H9 (cell line): ENCODE measurements at regions not wholly inside any gene's neighbourhood (a gene's known extent, or its start where the extent isn't known, plus 50 kb on each side); places are given as distances from the start of the nearest gene placed in this dataset.

ENCODE experiments used
- DNase-seq: peaks from one replicate; pipeline ENCODE4 v3.0.0-alpha.2; 2017
- H2AFZ ChIP-seq: one replicate; pipeline ENCODE4 v1.6.1; 2013; ENCODE audit warnings: mild to moderate bottlenecking, low read length, control low read depth, moderate library complexity
- H2AK5ac ChIP-seq: 2 replicates; pipeline ENCODE4 v1.6.1; 2013; ENCODE audit warnings: low read length, control low read depth, mixed read lengths; ENCODE audit not compliant: insufficient read length
- H2BK120ac ChIP-seq: one replicate; pipeline ENCODE4 v1.6.1; 2013; ENCODE audit warnings: low read depth, mild to moderate bottlenecking, low read length, control low read depth, inconsistent platforms; ENCODE audit not compliant: poor library complexity, severe bottlenecking
- H2BK12ac ChIP-seq: 2 replicates; pipeline ENCODE4 v1.6.1; 2013; ENCODE audit warnings: low read length, control low read depth, mixed read lengths, low read depth; ENCODE audit not compliant: insufficient read length
- H2BK15ac ChIP-seq: 2 replicates; pipeline ENCODE4 v1.6.1; 2013; ENCODE audit warnings: low read depth, low read length, control low read depth
- H2BK20ac ChIP-seq: one replicate; pipeline ENCODE4 v1.6.1; 2013; ENCODE audit warnings: low read depth, mild to moderate bottlenecking, low read length, control low read depth, inconsistent platforms; ENCODE audit not compliant: poor library complexity, severe bottlenecking
- H2BK5ac ChIP-seq: 2 replicates; pipeline ENCODE4 v1.6.1; 2013; ENCODE audit warnings: low read length, control low read depth, mixed read lengths; ENCODE audit not compliant: insufficient read length
- H3K14ac ChIP-seq: 2 replicates; pipeline ENCODE4 v1.6.1; 2013; ENCODE audit warnings: low read length, control low read depth; ENCODE audit not compliant: insufficient read depth
- H3K18ac ChIP-seq: 2 replicates; pipeline ENCODE4 v1.6.1; 2013; ENCODE audit warnings: low read depth, mild to moderate bottlenecking, mixed read lengths, low read length, control low read depth; ENCODE audit not compliant: insufficient read length
- H3K23ac ChIP-seq: 2 replicates; pipeline ENCODE4 v1.6.1; 2013; ENCODE audit warnings: low read length, control low read depth, mixed read lengths, low read depth; ENCODE audit not compliant: insufficient read length
- H3K23me2 ChIP-seq: 2 replicates; pipeline ENCODE4 v1.6.1; 2013; ENCODE audit warnings: low read depth, mild to moderate bottlenecking, mixed read lengths, low read length, control low read depth; ENCODE audit not compliant: insufficient read length, poor library complexity, severe bottlenecking
- H3K27ac ChIP-seq: 2 replicates; pipeline ENCODE4 v1.5.1; 2013; ENCODE audit warnings: low read length, control low read depth, mixed read lengths, low read depth; ENCODE audit not compliant: insufficient read length
- H3K27me3 ChIP-seq: 2 replicates; pipeline ENCODE4 v1.6.1; 2013; ENCODE audit warnings: low read length, control low read depth, inconsistent platforms; ENCODE audit not compliant: insufficient read depth
- H3K4ac ChIP-seq: 2 replicates; pipeline ENCODE4 v1.6.1; 2013; ENCODE audit warnings: low read depth, mild to moderate bottlenecking, control low read depth, inconsistent platforms, low read length, moderate library complexity
- H3K4me1 ChIP-seq: 2 replicates; pipeline ENCODE4 v1.6.1; 2013; ENCODE audit warnings: low read length, control low read depth, inconsistent platforms; ENCODE audit not compliant: insufficient read depth
- H3K4me2 ChIP-seq: 2 replicates; pipeline ENCODE4 v1.6.1; 2013; ENCODE audit warnings: low read length, control low read depth, mixed read lengths; ENCODE audit not compliant: insufficient read length, insufficient read depth
- H3K56ac ChIP-seq: 2 replicates; pipeline ENCODE4 v1.6.1; 2013; ENCODE audit warnings: low read depth, mild to moderate bottlenecking, mixed read lengths, low read length, control low read depth; ENCODE audit not compliant: insufficient read length
- H3K79me1 ChIP-seq: 2 replicates; pipeline ENCODE4 v1.6.1; 2013; ENCODE audit warnings: low read depth, mild to moderate bottlenecking, moderate library complexity, low read length, control low read depth, inconsistent platforms; ENCODE audit not compliant: insufficient read depth, poor library complexity, severe bottlenecking
- H3K79me2 ChIP-seq: 2 replicates; pipeline ENCODE4 v1.6.1; 2013; ENCODE audit warnings: low read length, control low read depth, inconsistent platforms; ENCODE audit not compliant: insufficient read depth
- H3K9ac ChIP-seq: 2 replicates; pipeline ENCODE4 v1.6.1; 2013; ENCODE audit warnings: low read length, control low read depth, mixed read lengths; ENCODE audit not compliant: insufficient read length; ENCODE audit errors: extremely low read depth
- H3K9me3 ChIP-seq: one replicate; pipeline ENCODE4 v1.6.1; 2013; ENCODE audit warnings: low read depth, low read length, inconsistent platforms; ENCODE audit not compliant: control insufficient read depth
- H3T11ph ChIP-seq: one replicate; pipeline ENCODE4 v1.6.1; 2013; ENCODE audit warnings: mild to moderate bottlenecking, low read length, control low read depth, inconsistent platforms
- H4K20me1 ChIP-seq: one replicate; pipeline ENCODE4 v1.6.1; 2013; ENCODE audit not compliant: control insufficient read depth, insufficient read length, insufficient read depth
- H4K5ac ChIP-seq: 2 replicates; pipeline ENCODE4 v1.6.1; 2013; ENCODE audit warnings: low read depth, mild to moderate bottlenecking, mixed read lengths, low read length, control low read depth; ENCODE audit not compliant: insufficient read length
- H4K8ac ChIP-seq: replicated peaks from 2 replicates; pipeline ENCODE4 v1.6.1; 2013; ENCODE audit warnings: low read length, control low read depth, mixed read lengths, low read depth; ENCODE audit not compliant: insufficient read length
- H4K91ac ChIP-seq: 2 replicates; pipeline ENCODE4 v1.6.1; 2013; ENCODE audit warnings: low read depth, mild to moderate bottlenecking, moderate library complexity, mixed read lengths, low read length, control low read depth; ENCODE audit not compliant: insufficient read length
- H3K27ac Mint-ChIP-seq, 3 experiments: 2 replicates in 2 of 3; 3 replicates in 1 of 3; pipeline ENCODE4 v1.8.0; 2020 to 2021; ENCODE audit warnings: mixed read lengths in 3 of 3, mild to moderate bottlenecking in 1 of 3, moderate library complexity in 1 of 3
- H3K27me3 Mint-ChIP-seq: 2 replicates; pipeline ENCODE4 v1.8.0; 2021; ENCODE audit warnings: low read depth, mild to moderate bottlenecking, moderate library complexity, mixed read lengths
- H3K36me3 Mint-ChIP-seq, 3 experiments: 2 replicates in 2 of 3; 3 replicates in 1 of 3; pipeline ENCODE4 v1.8.0; 2020 to 2021; ENCODE audit warnings: low read depth in 3 of 3, mixed read lengths in 3 of 3; ENCODE audit not compliant: insufficient read depth in 1 of 3
- H3K4me1 Mint-ChIP-seq, 2 experiments: 2 replicates each; pipeline ENCODE4 v1.8.0; 2020; ENCODE audit warnings: mixed read lengths in 2 of 2
- H3K4me3 Mint-ChIP-seq, 2 experiments: 2 replicates in 1 of 2; 3 replicates in 1 of 2; pipeline ENCODE4 v1.8.0; 2020 to 2021; ENCODE audit warnings: mild to moderate bottlenecking in 2 of 2, mixed read lengths in 2 of 2, moderate library complexity in 1 of 2
- H3K9me3 Mint-ChIP-seq, 2 experiments: 2 replicates in 1 of 2; 3 replicates in 1 of 2; pipeline ENCODE4 v1.8.0; 2020; ENCODE audit warnings: mild to moderate bottlenecking in 2 of 2, mixed read lengths in 2 of 2, moderate library complexity in 1 of 2
- CTCF ChIP-seq: fragments of 200-600 bp; sonication (generic); conservative IDR thresholded peaks from 3 replicates; pipeline ENCODE4 v1.8.0; 2021; ENCODE audit warnings: antibody characterized with exemption, mild to moderate bottlenecking
- WGBS: extraction: QIAGEN DNeasy Blood & Tissue Kit; methylation state at CpG from one replicate; pipeline ENCODE4 v1.1.7; 2013; ENCODE audit warnings: missing lambda C conversion rate, low lambda C conversion rate, mixed read lengths; ENCODE audit not compliant: insufficient read length; ENCODE audit errors: extremely low coverage; 5-methylcytosine and 5-hydroxymethylcytosine counted together

GRCh38 chr7:54355842-54356241, 186.3 kb upstream of the VSTM2A start:
- no peak overlapping the region for H3K4ac ChIP-seq
- H3K9ac ChIP-seq = no peak overlapping the region
- H4K8ac ChIP-seq = no peak overlapping the region
- Mint-ChIP-seq H3K4me1 (peaks cover 5% of the 10 kb centered on the region in 2 experiments), H3K27ac (no peak overlapping the region), H3K36me3 (no peaks in the 10 kb centered on the region), H3K9me3 (no peaks in the 10 kb centered on the region; a peak in 2 of 5 replicates), H3K4me3 (no peak overlapping the region), H3K27me3 (no peaks in the 10 kb centered on the region)
- H3K4me1 ChIP-seq = no peaks in the 10 kb centered on the region; the same call in 1 of the 2 replicates
- no peaks in the 10 kb centered on the region for H4K20me1 ChIP-seq
- H3K27me3 ChIP-seq = no peaks in the 10 kb centered on the region
- H3K23me2 ChIP-seq = no peaks in the 10 kb centered on the region
- no peak overlapping the region for H3K4me2 ChIP-seq
- no peak overlapping the region for H2AK5ac ChIP-seq
- H3K9me3 ChIP-seq = no peaks in the 10 kb centered on the region
- H2AFZ ChIP-seq = no peak overlapping the region
- no peak overlapping the region for H3K18ac ChIP-seq
- H2BK5ac ChIP-seq = no peak overlapping the region
- WGBS = no CpG with 5 or more reads among the region's 1 CpG
- H2BK20ac ChIP-seq = no peak overlapping the region
- H2BK15ac ChIP-seq = no peak overlapping the region
- no peak overlapping the region for H2BK120ac ChIP-seq
- no peak overlapping the region for H2BK12ac ChIP-seq
- no peak overlapping the region for H4K91ac ChIP-seq
- H3K14ac ChIP-seq = no peak overlapping the region
- no peak for DNase-seq
- no peak overlapping the region for H3K27ac ChIP-seq
- no peaks in the 10 kb centered on the region for H3K79me2 ChIP-seq
- no peak overlapping the region for H4K5ac ChIP-seq
- H3K23ac ChIP-seq = no peak overlapping the region
- no peak overlapping the region for H3K56ac ChIP-seq
- H3T11ph ChIP-seq = no peak overlapping the region
- no peak for TF ChIP-seq CTCF
- no peaks in the 10 kb centered on the region for H3K79me1 ChIP-seq
